Activated T-helper 17 cell treated with anti-CD3 and anti-CD28 coated beads, Interleukin-2, amount 50 U/mL, for 72 hours (primary cell): ENCODE measurements at regions not wholly inside any gene's neighbourhood (a gene's known extent, or its start where the extent isn't known, plus 50 kb on each side); places are given as distances from the start of the nearest gene placed in this dataset.
A peak's percentile ranks its signal among the peaks of the same experiment; 100 is the strongest.

Experiments used
- ATAC-seq: fragments of 150-1000 bp; cut with Tn5 transposase; replicated peaks from 2 replicates; pipeline ENCODE4 v1.10.0; 2021; ENCODE audit warnings: mild to moderate bottlenecking, moderate library complexity
- H3K27ac Mint-ChIP-seq: one replicate; pipeline ENCODE4 v1.8.0; 2022; ENCODE audit warnings: mixed read lengths
- H3K27me3 Mint-ChIP-seq: one replicate; pipeline ENCODE4 v1.8.0; 2022; ENCODE audit warnings: mixed read lengths
- H3K36me3 Mint-ChIP-seq: one replicate; pipeline ENCODE4 v1.8.0; 2022; ENCODE audit warnings: low read depth, mild to moderate bottlenecking, mixed read lengths
- H3K4me1 Mint-ChIP-seq: one replicate; pipeline ENCODE4 v1.8.0; 2022; ENCODE audit warnings: mixed read lengths
- H3K4me3 Mint-ChIP-seq: one replicate; pipeline ENCODE4 v1.8.0; 2022; ENCODE audit warnings: mild to moderate bottlenecking, mixed read lengths
- H3K9me3 Mint-ChIP-seq: one replicate; pipeline ENCODE4 v1.8.0; 2022; ENCODE audit warnings: mixed read lengths

- Mint-ChIP-seq H3K9me3 (no peaks in the 10 kb centered on the region), H3K4me1 (no peaks in the 10 kb centered on the region), H3K4me3 (no peak overlapping the region), H3K36me3 (no peaks in the 10 kb centered on the region), H3K27ac (no peak overlapping the region), H3K27me3 (peaks cover 2% of the 10 kb centered on the region)
- ATAC-seq, result no peak
These were observed 58.1 kb upstream of the MEF2A start for GRCh38 chr15:99507504-99508310.

GRCh38 chr15:99508311-99508645, 57.5 kb upstream of the MEF2A start:
- Mint-ChIP-seq H3K4me3 (no peak overlapping the region), H3K27me3 (no peaks in the 10 kb centered on the region), H3K9me3 (no peaks in the 10 kb centered on the region), H3K27ac (no peak overlapping the region), H3K36me3 (no peaks in the 10 kb centered on the region), H3K4me1 (no peaks in the 10 kb centered on the region)
- ATAC-seq, result no peak

- no peaks in the 10 kb centered on the region for H3K36me3 Mint-ChIP-seq
- no peaks in the 10 kb centered on the region for H3K4me1 Mint-ChIP-seq
- no peak overlapping the region for H3K27ac Mint-ChIP-seq
- no peak overlapping the region for H3K4me3 Mint-ChIP-seq
- H3K9me3 Mint-ChIP-seq, result no peaks in the 10 kb centered on the region
- ATAC-seq, result no peak
- no peaks in the 10 kb centered on the region for H3K27me3 Mint-ChIP-seq
These were observed 56.9 kb upstream of the MEF2A start for GRCh38 chr15:99508852-99509251.

GRCh38 chr15:99509686-99510461, 55.9 kb upstream of the MEF2A start:
- no peak overlapping the region for H3K27ac Mint-ChIP-seq
- no peak overlapping the region for H3K4me3 Mint-ChIP-seq
- no peaks in the 10 kb centered on the region for H3K36me3 Mint-ChIP-seq
- no peak for ATAC-seq
- no peaks in the 10 kb centered on the region for H3K27me3 Mint-ChIP-seq
- no peaks in the 10 kb centered on the region for H3K9me3 Mint-ChIP-seq
- no peaks in the 10 kb centered on the region for H3K4me1 Mint-ChIP-seq

GRCh38 chr15:99511531-99511865, 54.3 kb upstream of the MEF2A start:
- Mint-ChIP-seq H3K9me3 (no peaks in the 10 kb centered on the region), H3K27me3 (no peaks in the 10 kb centered on the region), H3K27ac (no peak overlapping the region), H3K4me3 (no peak overlapping the region), H3K36me3 (no peaks in the 10 kb centered on the region), H3K4me1 (no peaks in the 10 kb centered on the region)
- ATAC-seq, result no peak

- Mint-ChIP-seq H3K4me1 (no peaks in the 10 kb centered on the region), H3K36me3 (no peaks in the 10 kb centered on the region), H3K4me3 (no peak overlapping the region), H3K9me3 (no peaks in the 10 kb centered on the region), H3K27me3 (no peaks in the 10 kb centered on the region), H3K27ac (no peak overlapping the region)
- no peak for ATAC-seq
These were observed 53.7 kb upstream of the MEF2A start for GRCh38 chr15:99511866-99512661.

GRCh38 chr15:99514306-99514705, 51.5 kb upstream of the MEF2A start:
- ATAC-seq, result no peak
- H3K36me3 Mint-ChIP-seq, result no peaks in the 10 kb centered on the region
- no peaks in the 10 kb centered on the region for H3K4me1 Mint-ChIP-seq
- H3K27ac Mint-ChIP-seq, result peak overlapping the region; percentile 40
- H3K27me3 Mint-ChIP-seq, result peaks cover 7% of the 10 kb centered on the region
- H3K9me3 Mint-ChIP-seq, result no peaks in the 10 kb centered on the region
- H3K4me3 Mint-ChIP-seq, result no peak overlapping the region
